ENCODE measurements at regions not wholly inside any gene's neighbourhood (a gene's known extent, or its start where the extent isn't known, plus 50 kb on each side); places are given as distances from the start of the nearest gene placed in this dataset.

GRCh38 chr1:78792756-78793155 is 143.1 kb downstream of the IFI44 start:
- H3K4me3 ChIP-seq (ENCODE audit: low read depth, low read length): no peak overlapping the region
- no peaks in the 10 kb centered on the region for H3K36me3 ChIP-seq (ENCODE audit: control insufficient read depth, insufficient read depth, low read length)
- no peak for TF ChIP-seq CTCF (IDR thresholded peaks at IDR 0.05; ENCODE audit: insufficient read depth, low read length, poor library complexity, severe bottlenecking)
- no peak for DNase-seq (ENCODE audit: low read depth)
- no peaks in the 10 kb centered on the region for H3K27me3 ChIP-seq (ENCODE audit: control insufficient read depth, insufficient read depth, low read length)

DNA sequence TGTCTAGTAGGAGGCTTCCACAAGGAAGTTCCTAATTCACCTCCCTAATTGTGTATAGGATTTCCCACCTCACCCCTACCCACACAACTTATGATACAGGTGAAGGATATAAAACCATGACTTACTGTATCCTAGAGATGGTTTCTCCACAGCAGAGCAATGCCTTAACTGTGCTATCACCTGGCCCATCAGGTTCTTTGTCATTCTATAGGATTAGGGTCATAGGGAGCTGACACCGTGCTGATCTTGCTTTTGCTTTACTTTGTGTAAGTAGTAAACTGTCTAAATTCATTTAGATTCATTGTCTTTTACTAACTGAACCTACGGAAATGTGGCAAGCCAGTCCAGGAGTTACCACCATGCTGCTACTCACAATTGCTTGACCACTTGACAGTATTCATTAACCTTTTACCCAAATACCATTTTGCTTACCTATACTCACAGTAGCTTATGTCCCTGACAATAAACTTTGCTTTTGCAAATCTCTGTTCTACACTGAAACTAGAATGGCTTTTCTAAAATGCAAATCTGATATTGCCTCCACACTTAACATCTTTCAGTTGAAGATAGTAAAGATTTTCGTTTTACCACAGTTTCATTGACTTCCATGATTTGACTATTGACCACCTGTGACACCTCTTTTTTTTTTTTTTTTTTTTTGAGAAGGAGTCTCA is 147.6 kb downstream of the IFI44 start:
- no peak for DNase-seq (ENCODE audit: low read depth)
- Histone ChIP-seq H3K4me3 (ENCODE audit: low read depth, low read length) (no peak overlapping the region), H3K36me3 (ENCODE audit: control insufficient read depth, insufficient read depth, low read length) (no peaks in the 10 kb centered on the region), H3K27me3 (ENCODE audit: control insufficient read depth, insufficient read depth, low read length) (no peaks in the 10 kb centered on the region)
- TF ChIP-seq CTCF (IDR thresholded peaks at IDR 0.05; ENCODE audit: insufficient read depth, low read length, poor library complexity, severe bottlenecking): no peak

GRCh38 chr1:78799926-78800325 is 150.3 kb downstream of the IFI44 start:
- no peak for DNase-seq (ENCODE audit: low read depth)
- Histone ChIP-seq H3K36me3 (ENCODE audit: control insufficient read depth, insufficient read depth, low read length) (no peaks in the 10 kb centered on the region), H3K4me3 (ENCODE audit: low read depth, low read length) (no peak overlapping the region), H3K27me3 (ENCODE audit: control insufficient read depth, insufficient read depth, low read length) (no peaks in the 10 kb centered on the region)
- no peak for TF ChIP-seq CTCF (IDR thresholded peaks at IDR 0.05; ENCODE audit: insufficient read depth, low read length, poor library complexity, severe bottlenecking)

DNA sequence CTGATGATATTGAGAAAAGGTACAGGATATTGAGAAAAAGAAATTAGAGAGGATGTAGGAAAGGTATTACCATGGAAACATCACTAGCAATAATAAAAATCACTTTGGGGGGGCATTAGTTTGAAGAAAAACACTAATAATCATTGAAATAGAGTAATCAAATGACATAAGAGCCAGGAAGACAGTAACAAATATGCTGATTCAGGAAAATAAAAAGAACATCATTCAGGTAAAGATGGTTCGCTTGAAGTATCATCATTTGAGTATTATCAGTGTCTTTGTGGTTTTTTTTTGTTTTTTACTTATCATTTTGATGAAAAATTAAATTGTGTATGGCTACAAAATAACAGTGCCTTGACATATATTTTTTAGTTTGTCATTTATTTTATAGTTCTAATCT is 164.5 kb downstream of the IFI44 start:
- H3K4me3 ChIP-seq (ENCODE audit: low read depth, low read length): no peak overlapping the region
- H3K36me3 ChIP-seq (ENCODE audit: control insufficient read depth, insufficient read depth, low read length): no peaks in the 10 kb centered on the region
- TF ChIP-seq CTCF (IDR thresholded peaks at IDR 0.05; ENCODE audit: insufficient read depth, low read length, poor library complexity, severe bottlenecking): no peak
- no peaks in the 10 kb centered on the region for H3K27me3 ChIP-seq (ENCODE audit: control insufficient read depth, insufficient read depth, low read length)
- no peak for DNase-seq (ENCODE audit: low read depth)

DNA sequence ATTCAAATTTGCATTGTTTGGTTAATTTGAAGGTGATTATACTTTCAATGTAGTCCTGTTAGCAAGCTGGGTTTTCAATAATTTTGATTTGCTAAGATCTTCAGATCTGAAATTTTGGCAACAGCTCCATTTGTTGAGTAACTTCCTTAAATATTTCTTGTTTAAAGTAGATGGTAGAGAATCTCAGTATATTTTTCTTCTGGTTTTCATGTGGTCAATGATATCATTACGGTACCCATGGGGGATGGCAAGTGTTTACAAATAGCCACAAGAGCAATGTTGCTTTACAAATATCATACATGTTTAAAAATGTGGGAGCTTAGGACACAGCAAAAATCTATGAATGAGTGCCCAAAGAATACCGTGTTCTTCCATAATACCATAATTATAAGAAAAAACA is 175.9 kb downstream of the IFI44 start:
- Histone ChIP-seq H3K4me3 (ENCODE audit: low read depth, low read length) (no peak overlapping the region), H3K36me3 (ENCODE audit: control insufficient read depth, insufficient read depth, low read length) (no peaks in the 10 kb centered on the region), H3K27me3 (ENCODE audit: control insufficient read depth, insufficient read depth, low read length) (no peaks in the 10 kb centered on the region)
- DNase-seq (ENCODE audit: low read depth): no peak
- TF ChIP-seq CTCF (IDR thresholded peaks at IDR 0.05; ENCODE audit: insufficient read depth, low read length, poor library complexity, severe bottlenecking): no peak

- DNase-seq (ENCODE audit: low read depth): no peak
- Histone ChIP-seq H3K4me3 (ENCODE audit: low read depth, low read length) (no peak overlapping the region), H3K36me3 (ENCODE audit: control insufficient read depth, insufficient read depth, low read length) (no peaks in the 10 kb centered on the region)
Measured at GRCh38 chr1:78829644-78830043, 176.9 kb downstream of the ADGRL4 start.

More at GRCh38 chr1:78829644-78830043, 176.9 kb downstream of the ADGRL4 start:
- no peak for TF ChIP-seq CTCF (IDR thresholded peaks at IDR 0.05; ENCODE audit: insufficient read depth, low read length, poor library complexity, severe bottlenecking)
- no peaks in the 10 kb centered on the region for H3K27me3 ChIP-seq (ENCODE audit: control insufficient read depth, insufficient read depth, low read length)
